PFSK-1 (cell line): ENCODE measurements at regions not wholly inside any gene's neighbourhood (a gene's known extent, or its start where the extent isn't known, plus 50 kb on each side); places are given as distances from the start of the nearest gene placed in this dataset.

Experiments
- POLR2AphosphoS5 ChIP-seq: IDR thresholded peaks from 2 replicates; pipeline ENCODE4 v1.6.1; 2012; ENCODE audit warnings: low read depth, mild to moderate bottlenecking, control low read depth, low read length, moderate library complexity
- REST ChIP-seq, 2 experiments: IDR thresholded peaks; 2 replicates each; pipeline versions ENCODE4 v1.6.1 to v1.8.0; 2011 to 2012; ENCODE audit warnings: low read depth in 2 of 2, low read length in 2 of 2, control low read depth in 1 of 2, inconsistent platforms in 1 of 2, mild to moderate bottlenecking in 1 of 2, moderate library complexity in 1 of 2; ENCODE audit not compliant: insufficient read depth in 1 of 2
- TAF1 ChIP-seq: IDR thresholded peaks from 2 replicates; pipeline ENCODE4 v1.6.1; 2012; ENCODE audit warnings: low read length, control low read depth, borderline replicate concordance; ENCODE audit not compliant: insufficient read depth

- TF ChIP-seq TAF1 (no peak), POLR2AphosphoS5 (no peak), REST (IDR thresholded peaks at IDR 0.05; ENCODE audit: insufficient read depth in 1 of 2, low read depth in 2 of 2, low read length in 2 of 2) (no peak)
Measured at GRCh38 chr7:142476077-142476476, 218.2 kb upstream of the PRSS58 start.
